H9 (cell line): ENCODE measurements at regions not wholly inside any gene's neighbourhood (a gene's known extent, or its start where the extent isn't known, plus 50 kb on each side); places are given as distances from the start of the nearest gene placed in this dataset.

Source experiments
- DNase-seq: peaks from one replicate; pipeline ENCODE4 v3.0.0-alpha.2; 2017
- H2AFZ ChIP-seq: one replicate; pipeline ENCODE4 v1.6.1; 2013; ENCODE audit warnings: mild to moderate bottlenecking, low read length, control low read depth, moderate library complexity
- H2AK5ac ChIP-seq: 2 replicates; pipeline ENCODE4 v1.6.1; 2013; ENCODE audit warnings: low read length, control low read depth, mixed read lengths; ENCODE audit not compliant: insufficient read length
- H2BK120ac ChIP-seq: one replicate; pipeline ENCODE4 v1.6.1; 2013; ENCODE audit warnings: low read depth, mild to moderate bottlenecking, low read length, control low read depth, inconsistent platforms; ENCODE audit not compliant: poor library complexity, severe bottlenecking
- H2BK12ac ChIP-seq: 2 replicates; pipeline ENCODE4 v1.6.1; 2013; ENCODE audit warnings: low read length, control low read depth, mixed read lengths, low read depth; ENCODE audit not compliant: insufficient read length
- H2BK15ac ChIP-seq: 2 replicates; pipeline ENCODE4 v1.6.1; 2013; ENCODE audit warnings: low read depth, low read length, control low read depth
- H2BK20ac ChIP-seq: one replicate; pipeline ENCODE4 v1.6.1; 2013; ENCODE audit warnings: low read depth, mild to moderate bottlenecking, low read length, control low read depth, inconsistent platforms; ENCODE audit not compliant: poor library complexity, severe bottlenecking
- H2BK5ac ChIP-seq: 2 replicates; pipeline ENCODE4 v1.6.1; 2013; ENCODE audit warnings: low read length, control low read depth, mixed read lengths; ENCODE audit not compliant: insufficient read length
- H3K14ac ChIP-seq: 2 replicates; pipeline ENCODE4 v1.6.1; 2013; ENCODE audit warnings: low read length, control low read depth; ENCODE audit not compliant: insufficient read depth
- H3K18ac ChIP-seq: 2 replicates; pipeline ENCODE4 v1.6.1; 2013; ENCODE audit warnings: low read depth, mild to moderate bottlenecking, mixed read lengths, low read length, control low read depth; ENCODE audit not compliant: insufficient read length
- H3K23ac ChIP-seq: 2 replicates; pipeline ENCODE4 v1.6.1; 2013; ENCODE audit warnings: low read length, control low read depth, mixed read lengths, low read depth; ENCODE audit not compliant: insufficient read length
- H3K23me2 ChIP-seq: 2 replicates; pipeline ENCODE4 v1.6.1; 2013; ENCODE audit warnings: low read depth, mild to moderate bottlenecking, mixed read lengths, low read length, control low read depth; ENCODE audit not compliant: insufficient read length, poor library complexity, severe bottlenecking
- H3K27ac ChIP-seq: 2 replicates; pipeline ENCODE4 v1.5.1; 2013; ENCODE audit warnings: low read length, control low read depth, mixed read lengths, low read depth; ENCODE audit not compliant: insufficient read length
- H3K27me3 ChIP-seq: 2 replicates; pipeline ENCODE4 v1.6.1; 2013; ENCODE audit warnings: low read length, control low read depth, inconsistent platforms; ENCODE audit not compliant: insufficient read depth
- H3K4ac ChIP-seq: 2 replicates; pipeline ENCODE4 v1.6.1; 2013; ENCODE audit warnings: low read depth, mild to moderate bottlenecking, control low read depth, inconsistent platforms, low read length, moderate library complexity
- H3K4me1 ChIP-seq: 2 replicates; pipeline ENCODE4 v1.6.1; 2013; ENCODE audit warnings: low read length, control low read depth, inconsistent platforms; ENCODE audit not compliant: insufficient read depth
- H3K4me2 ChIP-seq: 2 replicates; pipeline ENCODE4 v1.6.1; 2013; ENCODE audit warnings: low read length, control low read depth, mixed read lengths; ENCODE audit not compliant: insufficient read length, insufficient read depth
- H3K56ac ChIP-seq: 2 replicates; pipeline ENCODE4 v1.6.1; 2013; ENCODE audit warnings: low read depth, mild to moderate bottlenecking, mixed read lengths, low read length, control low read depth; ENCODE audit not compliant: insufficient read length
- H3K79me1 ChIP-seq: 2 replicates; pipeline ENCODE4 v1.6.1; 2013; ENCODE audit warnings: low read depth, mild to moderate bottlenecking, moderate library complexity, low read length, control low read depth, inconsistent platforms; ENCODE audit not compliant: insufficient read depth, poor library complexity, severe bottlenecking
- H3K79me2 ChIP-seq: 2 replicates; pipeline ENCODE4 v1.6.1; 2013; ENCODE audit warnings: low read length, control low read depth, inconsistent platforms; ENCODE audit not compliant: insufficient read depth
- H3K9ac ChIP-seq: 2 replicates; pipeline ENCODE4 v1.6.1; 2013; ENCODE audit warnings: low read length, control low read depth, mixed read lengths; ENCODE audit not compliant: insufficient read length; ENCODE audit errors: extremely low read depth
- H3K9me3 ChIP-seq: one replicate; pipeline ENCODE4 v1.6.1; 2013; ENCODE audit warnings: low read depth, low read length, inconsistent platforms; ENCODE audit not compliant: control insufficient read depth
- H3T11ph ChIP-seq: one replicate; pipeline ENCODE4 v1.6.1; 2013; ENCODE audit warnings: mild to moderate bottlenecking, low read length, control low read depth, inconsistent platforms
- H4K20me1 ChIP-seq: one replicate; pipeline ENCODE4 v1.6.1; 2013; ENCODE audit not compliant: control insufficient read depth, insufficient read length, insufficient read depth
- H4K5ac ChIP-seq: 2 replicates; pipeline ENCODE4 v1.6.1; 2013; ENCODE audit warnings: low read depth, mild to moderate bottlenecking, mixed read lengths, low read length, control low read depth; ENCODE audit not compliant: insufficient read length
- H4K8ac ChIP-seq: replicated peaks from 2 replicates; pipeline ENCODE4 v1.6.1; 2013; ENCODE audit warnings: low read length, control low read depth, mixed read lengths, low read depth; ENCODE audit not compliant: insufficient read length
- H4K91ac ChIP-seq: 2 replicates; pipeline ENCODE4 v1.6.1; 2013; ENCODE audit warnings: low read depth, mild to moderate bottlenecking, moderate library complexity, mixed read lengths, low read length, control low read depth; ENCODE audit not compliant: insufficient read length
- H3K27ac Mint-ChIP-seq, 3 experiments: 2 replicates in 2 of 3; 3 replicates in 1 of 3; pipeline ENCODE4 v1.8.0; 2020 to 2021; ENCODE audit warnings: mixed read lengths in 3 of 3, mild to moderate bottlenecking in 1 of 3, moderate library complexity in 1 of 3
- H3K27me3 Mint-ChIP-seq: 2 replicates; pipeline ENCODE4 v1.8.0; 2021; ENCODE audit warnings: low read depth, mild to moderate bottlenecking, moderate library complexity, mixed read lengths
- H3K36me3 Mint-ChIP-seq, 3 experiments: 2 replicates in 2 of 3; 3 replicates in 1 of 3; pipeline ENCODE4 v1.8.0; 2020 to 2021; ENCODE audit warnings: low read depth in 3 of 3, mixed read lengths in 3 of 3; ENCODE audit not compliant: insufficient read depth in 1 of 3
- H3K4me1 Mint-ChIP-seq, 2 experiments: 2 replicates each; pipeline ENCODE4 v1.8.0; 2020; ENCODE audit warnings: mixed read lengths in 2 of 2
- H3K4me3 Mint-ChIP-seq, 2 experiments: 2 replicates in 1 of 2; 3 replicates in 1 of 2; pipeline ENCODE4 v1.8.0; 2020 to 2021; ENCODE audit warnings: mild to moderate bottlenecking in 2 of 2, mixed read lengths in 2 of 2, moderate library complexity in 1 of 2
- H3K9me3 Mint-ChIP-seq, 2 experiments: 2 replicates in 1 of 2; 3 replicates in 1 of 2; pipeline ENCODE4 v1.8.0; 2020; ENCODE audit warnings: mild to moderate bottlenecking in 2 of 2, mixed read lengths in 2 of 2, moderate library complexity in 1 of 2
- CTCF ChIP-seq: fragments of 200-600 bp; sonication (generic); conservative IDR thresholded peaks from 3 replicates; pipeline ENCODE4 v1.8.0; 2021; ENCODE audit warnings: antibody characterized with exemption, mild to moderate bottlenecking
- WGBS: extraction: QIAGEN DNeasy Blood & Tissue Kit; methylation state at CpG from one replicate; pipeline ENCODE4 v1.1.7; 2013; ENCODE audit warnings: missing lambda C conversion rate, low lambda C conversion rate, mixed read lengths; ENCODE audit not compliant: insufficient read length; ENCODE audit errors: extremely low coverage; 5-methylcytosine and 5-hydroxymethylcytosine counted together

GRCh38 chr4:189301692-189302091, 639.0 kb upstream of the FRG1 start:
- Histone ChIP-seq H4K91ac (no peak overlapping the region), H3K23me2 (no peaks in the 10 kb centered on the region), H3K27me3 (no peaks in the 10 kb centered on the region), H2AFZ (no peak overlapping the region), H2BK20ac (no peak overlapping the region), H2BK5ac (no peak overlapping the region), H2BK12ac (no peak overlapping the region), H4K20me1 (no peaks in the 10 kb centered on the region), H3K4ac (no peak overlapping the region), H4K8ac (no peak overlapping the region), H3K9me3 (peaks cover 23% of the 10 kb centered on the region), H3K14ac (no peak overlapping the region), H3K79me1 (no peaks in the 10 kb centered on the region), H3T11ph (no peak overlapping the region), H2BK120ac (no peak overlapping the region), H3K27ac (no peak overlapping the region), H3K9ac (no peak overlapping the region), H2BK15ac (no peak overlapping the region), H3K18ac (no peak overlapping the region), H3K4me2 (no peak overlapping the region), H4K5ac (no peak overlapping the region), H3K56ac (no peak overlapping the region), H3K4me1 (no peaks in the 10 kb centered on the region), H3K79me2 (no peaks in the 10 kb centered on the region), H3K23ac (no peak overlapping the region), H2AK5ac (no peak overlapping the region)
- Mint-ChIP-seq H3K4me3 (no peak overlapping the region), H3K36me3 (peaks cover 0 to 6% (median 4%) of the 10 kb centered on the region in 3 experiments; a peak in 4 of 7 replicates), H3K9me3 (peaks cover 28 to 82% of the 10 kb centered on the region in 2 experiments), H3K27me3 (peaks cover 29% of the 10 kb centered on the region), H3K4me1 (no peaks in the 10 kb centered on the region), H3K27ac (no peak overlapping the region)
- no peak for DNase-seq
- WGBS, result no CpG with 5 or more reads among the region's 9 CpGs
- no peak for TF ChIP-seq CTCF
